ENCODE measurements at regions not wholly inside any gene's neighbourhood (a gene's known extent, or its start where the extent isn't known, plus 50 kb on each side); places are given as distances from the start of the nearest gene placed in this dataset.

GRCh38 chr2:234324116-234324515 is 172.8 kb downstream of the ARL4C start:
- no peak for TF ChIP-seq CTCF (IDR thresholded peaks at IDR 0.05)
- no peaks in the 10 kb centered on the region for H3K27me3 ChIP-seq
- no peak overlapping the region for H3K4me3 ChIP-seq
- H3K4me1 ChIP-seq: no peaks in the 10 kb centered on the region
- no peak overlapping the region for H3K27ac ChIP-seq
- H3K9me3 ChIP-seq: no peaks in the 10 kb centered on the region
- DNase-seq (ENCODE audit: low spot score): no peak
- no peaks in the 10 kb centered on the region for H3K36me3 ChIP-seq

GRCh38 chr2:234322766-234323465 is 174.0 kb downstream of the ARL4C start:
- Histone ChIP-seq H3K27ac (no peak overlapping the region), H3K4me3 (no peak overlapping the region), H3K4me1 (no peaks in the 10 kb centered on the region), H3K36me3 (no peaks in the 10 kb centered on the region), H3K9me3 (no peaks in the 10 kb centered on the region), H3K27me3 (no peaks in the 10 kb centered on the region)
- DNase-seq (ENCODE audit: low spot score): no peak
- TF ChIP-seq CTCF (IDR thresholded peaks at IDR 0.05): no peak

GRCh38 chr2:234320066-234320465 is 176.8 kb downstream of the ARL4C start:
- Histone ChIP-seq H3K9me3 (no peaks in the 10 kb centered on the region), H3K27me3 (no peaks in the 10 kb centered on the region), H3K4me1 (no peaks in the 10 kb centered on the region), H3K4me3 (no peak overlapping the region), H3K27ac (no peak overlapping the region), H3K36me3 (no peaks in the 10 kb centered on the region)
- DNase-seq (ENCODE audit: low spot score): no peak
- no peak for TF ChIP-seq CTCF (IDR thresholded peaks at IDR 0.05)

- H3K36me3 ChIP-seq: no peaks in the 10 kb centered on the region
- H3K4me1 ChIP-seq: no peaks in the 10 kb centered on the region
- TF ChIP-seq CTCF (IDR thresholded peaks at IDR 0.05): no peak
- no peak for DNase-seq (ENCODE audit: low spot score)
- no peak overlapping the region for H3K27ac ChIP-seq
- H3K27me3 ChIP-seq: no peaks in the 10 kb centered on the region
- no peak overlapping the region for H3K4me3 ChIP-seq
- H3K9me3 ChIP-seq: no peaks in the 10 kb centered on the region
Measured at GRCh38 chr2:234318361-234318760, 178.5 kb downstream of the ARL4C start.

GRCh38 chr2:234313558-234313957 is 183.3 kb downstream of the ARL4C start:
- H3K36me3 ChIP-seq: no peaks in the 10 kb centered on the region
- H3K27me3 ChIP-seq: no peaks in the 10 kb centered on the region
- DNase-seq (ENCODE audit: low spot score): peak; percentile 32
- H3K4me3 ChIP-seq: no peak overlapping the region
- H3K4me1 ChIP-seq: no peaks in the 10 kb centered on the region
- no peak for TF ChIP-seq CTCF (IDR thresholded peaks at IDR 0.05)
- H3K27ac ChIP-seq: no peak overlapping the region
- H3K9me3 ChIP-seq: no peaks in the 10 kb centered on the region

- no peaks in the 10 kb centered on the region for H3K36me3 ChIP-seq
- no peak overlapping the region for H3K27ac ChIP-seq
- DNase-seq (ENCODE audit: low spot score): peak; percentile 28
- no peaks in the 10 kb centered on the region for H3K4me1 ChIP-seq
- H3K9me3 ChIP-seq: no peaks in the 10 kb centered on the region
- TF ChIP-seq CTCF (IDR thresholded peaks at IDR 0.05): no peak
- H3K4me3 ChIP-seq: no peak overlapping the region
- no peaks in the 10 kb centered on the region for H3K27me3 ChIP-seq
Measured at GRCh38 chr2:234310166-234310565, 186.7 kb downstream of the ARL4C start.

Data from right atrium auricular region (tissue), 2 donors.